SK-MEL-5 (cell line): ENCODE measurements at regions not wholly inside any gene's neighbourhood (a gene's known extent, or its start where the extent isn't known, plus 50 kb on each side); places are given as distances from the start of the nearest gene placed in this dataset.

Source experiments
- DNase-seq: peaks from one replicate; pipeline ENCODE4 v3.0.0-alpha.2; 2016; ENCODE audit warnings: low read depth, low spot score
- in situ Hi-C: cut with HindIII; loops from 2 replicates; pipeline ENCODE4 v1.10.0; 2016; ENCODE audit warnings: low sequenced_read_pairs, high pct_unique_total_duplicates, low pct_unique_long_range_greater_than_20kb

- no peak for DNase-seq
- in situ Hi-C loops, result no loop called here
These were observed 380.7 kb upstream of the IRX1 start for GRCh38 chr5:3214838-3215374.

GRCh38 chr5:3214396-3214795, 381.2 kb upstream of the IRX1 start:
- no peak for DNase-seq
- in situ Hi-C loops, result no loop called here

- in situ Hi-C loops, result no loop called here
- DNase-seq, result no peak
These were observed 382.8 kb upstream of the IRX1 start for GRCh38 chr5:3212869-3213268.

- in situ Hi-C loops, result no loop called here
- DNase-seq, result no peak
These were observed 385.1 kb upstream of the IRX1 start for GRCh38 chr5:3210531-3210930.

GRCh38 chr5:3209918-3210317, 385.7 kb upstream of the IRX1 start:
- in situ Hi-C loops, result no loop called here
- no peak for DNase-seq

GRCh38 chr5:3202570-3202969, 393.1 kb upstream of the IRX1 start:
- in situ Hi-C loops, result no loop called here
- DNase-seq, result no peak

- in situ Hi-C loops, result no loop called here
- DNase-seq, result no peak
These were observed 393.7 kb upstream of the IRX1 start for GRCh38 chr5:3201941-3202340.

- DNase-seq, result no peak
- in situ Hi-C loops, result no loop called here
These were observed 394.5 kb upstream of the IRX1 start for GRCh38 chr5:3201121-3201520.

- no peak for DNase-seq
- in situ Hi-C loops, result no loop called here
These were observed 395.5 kb upstream of the IRX1 start for GRCh38 chr5:3199962-3200755.

GRCh38 chr5:3198074-3198449, 397.6 kb upstream of the IRX1 start:
- in situ Hi-C loops, result no loop called here
- no peak for DNase-seq

- DNase-seq, result no peak
- in situ Hi-C loops, result no loop called here
These were observed 398.1 kb upstream of the IRX1 start for GRCh38 chr5:3197304-3198073.

- no peak for DNase-seq
- in situ Hi-C loops, result no loop called here
These were observed 399.6 kb upstream of the IRX1 start for GRCh38 chr5:3195994-3196393.

- DNase-seq, result no peak
- in situ Hi-C loops, result no loop called here
These were observed 400.9 kb upstream of the IRX1 start for GRCh38 chr5:3194684-3195083.

- in situ Hi-C loops, result no loop called here
- DNase-seq, result no peak
These were observed 401.4 kb upstream of the IRX1 start for GRCh38 chr5:3194271-3194670.

GRCh38 chr5:3191585-3191984, 404.0 kb upstream of the IRX1 start:
- in situ Hi-C loops, result no loop called here
- DNase-seq, result no peak

- in situ Hi-C loops, result no loop called here
- no peak for DNase-seq
These were observed 404.7 kb upstream of the IRX1 start for GRCh38 chr5:3190930-3191329.

GRCh38 chr5:3190433-3190832, 405.2 kb upstream of the IRX1 start:
- no peak for DNase-seq
- in situ Hi-C loops, result no loop called here

- no peak for DNase-seq
These were observed 407.7 kb upstream of the IRX1 start for GRCh38 chr5:3187771-3188425.

More at GRCh38 chr5:3187771-3188425, 407.7 kb upstream of the IRX1 start:
- in situ Hi-C loops, result no loop called here
